Renal cortical epithelial cell (primary cell): ENCODE measurements at regions not wholly inside any gene's neighbourhood (a gene's known extent, or its start where the extent isn't known, plus 50 kb on each side); places are given as distances from the start of the nearest gene placed in this dataset.
"Not testable (repeated sequence)": the region's sequence is repeated elsewhere in the genome, so short reads cannot be mapped to it uniquely, and the experiment has no call there.

Source experiments
- DNase-seq: peaks from one replicate; pipeline ENCODE4 v3.0.0-alpha.2; 2011; ENCODE audit warnings: low read depth

- DNase-seq: not testable (repeated sequence)
These were observed 92.3 kb upstream of the TPTE start for GRCh38 chr21:10428981-10429534.

- no peak for DNase-seq
These were observed 91.4 kb upstream of the TPTE start for GRCh38 chr21:10430005-10430404.

- DNase-seq: not testable (repeated sequence)
These were observed 89.4 kb upstream of the TPTE start for GRCh38 chr21:10431995-10432394.

GRCh38 chr21:10432456-10432855 is 88.9 kb upstream of the TPTE start:
- not testable (repeated sequence) for DNase-seq

GRCh38 chr21:10437977-10438376 is 83.4 kb upstream of the TPTE start:
- not testable (repeated sequence) for DNase-seq

- DNase-seq: not testable (repeated sequence)
These were observed 80.7 kb upstream of the TPTE start for GRCh38 chr21:10440639-10441038.

GRCh38 chr21:10442018-10442417 is 79.4 kb upstream of the TPTE start:
- DNase-seq: not testable (repeated sequence)

GRCh38 chr21:10445685-10446084 is 75.7 kb upstream of the TPTE start:
- DNase-seq: not testable (repeated sequence)

- DNase-seq: not testable (repeated sequence)
These were observed 71.9 kb upstream of the TPTE start for GRCh38 chr21:10449451-10449850.

- not testable (repeated sequence) for DNase-seq
These were observed 70.1 kb upstream of the TPTE start for GRCh38 chr21:10451274-10451673.

GRCh38 chr21:10457765-10458164 is 63.6 kb upstream of the TPTE start:
- DNase-seq: not testable (repeated sequence)

- DNase-seq: not testable (repeated sequence)
These were observed 60.4 kb upstream of the TPTE start for GRCh38 chr21:10460957-10461356.

- not testable (repeated sequence) for DNase-seq
These were observed 59.9 kb upstream of the TPTE start for GRCh38 chr21:10461445-10461844.

GRCh38 chr21:10463156-10463555 is 58.2 kb upstream of the TPTE start:
- no peak for DNase-seq

- DNase-seq: no peak
These were observed 56.4 kb upstream of the TPTE start for GRCh38 chr21:10464975-10465374.

GRCh38 chr21:10465524-10466110 is 55.8 kb upstream of the TPTE start:
- DNase-seq: not testable (repeated sequence)

- no peak for DNase-seq
These were observed 55.2 kb upstream of the TPTE start for GRCh38 chr21:10466200-10466599.
